ENCODE measurements at regions not wholly inside any gene's neighbourhood (a gene's known extent, or its start where the extent isn't known, plus 50 kb on each side); places are given as distances from the start of the nearest gene placed in this dataset.

DNA sequence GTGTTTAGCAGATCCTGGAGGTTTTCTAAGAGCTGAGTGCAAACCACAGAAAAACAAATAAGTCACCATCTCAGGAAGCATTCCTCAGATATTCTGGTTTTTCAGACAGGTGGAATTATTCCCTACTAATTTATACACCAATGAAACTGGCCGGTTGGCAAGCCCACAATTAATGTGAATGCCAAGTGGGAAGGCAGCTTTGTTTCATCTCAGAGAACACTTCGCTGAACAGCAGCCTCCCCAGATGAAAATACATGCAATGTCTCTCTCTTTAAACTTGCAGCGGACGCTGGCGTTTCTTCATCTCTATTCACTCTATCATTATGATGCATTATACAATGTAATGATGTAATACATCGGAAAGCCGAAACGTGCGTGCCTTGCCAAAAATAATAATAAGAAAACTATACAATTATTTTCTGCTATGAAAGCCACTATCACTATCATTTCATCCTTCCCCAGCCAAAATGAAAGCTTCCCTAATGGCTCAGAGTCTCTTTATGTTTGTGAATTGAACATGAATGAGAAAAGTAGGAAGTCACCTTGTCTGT is 649.4 kb downstream of the BCL11A start:
- Histone ChIP-seq H3K4me3 (replicated peaks; ENCODE audit: insufficient read depth, low read length) (no peak overlapping the region), H3K27ac (replicated peaks) (no peak overlapping the region), H3K27me3 (ENCODE audit: insufficient read depth, poor library complexity, severe bottlenecking) (no peaks in the 10 kb centered on the region)
- TF ChIP-seq SPI1 (IDR thresholded peaks at IDR 0.05; ENCODE audit: borderline replicate concordance, low read depth) (no peak), REST (IDR thresholded peaks at IDR 0.05; ENCODE audit: insufficient replicate concordance, low read depth) (no peak), GABPA (IDR thresholded peaks at IDR 0.05; ENCODE audit: low read depth) (no peak), CTCF (IDR thresholded peaks at IDR 0.05; ENCODE audit: insufficient read depth, low read length) (no peak), POLR2AphosphoS5 (IDR thresholded peaks at IDR 0.05; ENCODE audit: low read depth) (no peak)
- no peak for DNase-seq (ENCODE audit: low read depth in 1 of 2, low spot score in 1 of 2)

DNA sequence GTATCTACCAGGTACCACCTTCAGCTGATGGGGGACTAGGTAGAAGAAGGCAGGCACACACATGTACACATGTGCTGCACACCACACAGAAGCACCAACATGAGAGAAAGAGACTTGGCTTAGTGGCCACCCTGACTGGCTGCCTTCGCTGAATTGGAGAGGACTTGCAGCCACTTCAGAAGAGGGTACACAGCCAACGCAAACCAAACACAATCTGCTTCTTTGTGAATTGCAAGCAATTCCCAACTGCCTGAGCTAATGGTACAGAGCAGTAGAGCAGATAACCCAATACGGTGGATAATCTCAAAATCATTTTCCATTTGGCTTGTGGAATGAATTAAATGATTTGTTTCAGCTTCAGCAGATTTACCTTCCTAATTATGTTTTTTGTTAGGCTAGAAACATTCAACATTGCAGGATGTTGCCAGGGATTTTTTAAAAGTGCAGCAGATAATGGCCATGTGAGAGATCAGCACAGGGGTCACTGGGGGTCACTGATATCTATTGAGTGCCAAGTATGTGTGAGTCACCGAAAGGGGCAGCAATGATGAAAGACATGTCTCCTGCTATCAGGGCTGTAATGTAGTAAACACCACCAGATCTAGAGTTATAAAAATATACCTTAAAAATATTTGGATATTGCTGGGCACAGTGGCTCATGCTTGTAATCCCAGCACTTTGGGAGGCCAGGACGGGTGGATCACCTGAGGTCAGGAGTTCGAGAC is 652.6 kb downstream of the BCL11A start:
- DNase-seq (ENCODE audit: low read depth in 1 of 2, low spot score in 1 of 2) = no peak

More for the DNA sequence above, 652.6 kb downstream of the BCL11A start:
- Histone ChIP-seq H3K27ac (replicated peaks) (no peak overlapping the region), H3K4me3 (replicated peaks; ENCODE audit: insufficient read depth, low read length) (no peak overlapping the region), H3K27me3 (ENCODE audit: insufficient read depth, poor library complexity, severe bottlenecking) (no peaks in the 10 kb centered on the region)
- TF ChIP-seq REST (IDR thresholded peaks at IDR 0.05; ENCODE audit: insufficient replicate concordance, low read depth) = no peak
- no peak for TF ChIP-seq POLR2AphosphoS5 (IDR thresholded peaks at IDR 0.05; ENCODE audit: low read depth)
- no peak for TF ChIP-seq CTCF (IDR thresholded peaks at IDR 0.05; ENCODE audit: insufficient read depth, low read length)
- TF ChIP-seq GABPA (IDR thresholded peaks at IDR 0.05; ENCODE audit: low read depth) = no peak
- TF ChIP-seq SPI1 (IDR thresholded peaks at IDR 0.05; ENCODE audit: borderline replicate concordance, low read depth) = no peak

All from HL-60 (cell line).